ENCODE measurements at regions not wholly inside any gene's neighbourhood (a gene's known extent, or its start where the extent isn't known, plus 50 kb on each side); places are given as distances from the start of the nearest gene placed in this dataset.

- no peak for TF ChIP-seq POLR2A (IDR thresholded peaks at IDR 0.05)
- TF ChIP-seq, protein P1, sequence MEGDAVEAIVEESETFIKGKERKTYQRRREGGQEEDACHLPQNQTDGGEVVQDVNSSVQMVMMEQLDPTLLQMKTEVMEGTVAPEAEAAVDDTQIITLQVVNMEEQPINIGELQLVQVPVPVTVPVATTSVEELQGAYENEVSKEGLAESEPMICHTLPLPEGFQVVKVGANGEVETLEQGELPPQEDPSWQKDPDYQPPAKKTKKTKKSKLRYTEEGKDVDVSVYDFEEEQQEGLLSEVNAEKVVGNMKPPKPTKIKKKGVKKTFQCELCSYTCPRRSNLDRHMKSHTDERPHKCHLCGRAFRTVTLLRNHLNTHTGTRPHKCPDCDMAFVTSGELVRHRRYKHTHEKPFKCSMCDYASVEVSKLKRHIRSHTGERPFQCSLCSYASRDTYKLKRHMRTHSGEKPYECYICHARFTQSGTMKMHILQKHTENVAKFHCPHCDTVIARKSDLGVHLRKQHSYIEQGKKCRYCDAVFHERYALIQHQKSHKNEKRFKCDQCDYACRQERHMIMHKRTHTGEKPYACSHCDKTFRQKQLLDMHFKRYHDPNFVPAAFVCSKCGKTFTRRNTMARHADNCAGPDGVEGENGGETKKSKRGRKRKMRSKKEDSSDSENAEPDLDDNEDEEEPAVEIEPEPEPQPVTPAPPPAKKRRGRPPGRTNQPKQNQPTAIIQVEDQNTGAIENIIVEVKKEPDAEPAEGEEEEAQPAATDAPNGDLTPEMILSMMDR (IDR thresholded peaks at IDR 0.05 in 4 of 5, conservative IDR thresholded peaks at IDR 0.05 in 1 of 5) = no peak
Measured at GRCh38 chr16:6148361-6148760, 1050.8 kb upstream of the EEF2KMT start.
